Neural cell (in vitro differentiated cells): ENCODE measurements at regions not wholly inside any gene's neighbourhood (a gene's known extent, or its start where the extent isn't known, plus 50 kb on each side); places are given as distances from the start of the nearest gene placed in this dataset.

Experiments
- H2AFZ ChIP-seq: fragments of 200-600, 300-800 bp; sonication (generic), shearing (Covaris generic); 2 replicates; pipeline ENCODE4 v1.6.0; 2014; ENCODE audit warnings: low read depth, mild to moderate bottlenecking, antibody characterized with exemption, low read length, moderate library complexity
- H3F3A ChIP-seq: fragments of 200-600 bp; shearing (Covaris generic); 2 replicates; pipeline ENCODE4 v1.6.1; 2016; ENCODE audit warnings: mild to moderate bottlenecking, moderate library complexity, mixed read lengths, antibody characterized with exemption, low read length; ENCODE audit not compliant: insufficient read depth, poor library complexity, severe bottlenecking
- H3K27ac ChIP-seq: fragments of 200-600, 300-800 bp; sonication (generic), shearing (Covaris generic); 2 replicates; pipeline ENCODE4 v1.5.1; 2014; ENCODE audit warnings: mild to moderate bottlenecking, low read length, moderate library complexity
- H3K27me3 ChIP-seq: fragments of 300-800, 200-600 bp; sonication (generic), shearing (Covaris generic); 2 replicates; pipeline ENCODE4 v1.6.0; 2014; ENCODE audit warnings: mild to moderate bottlenecking, low read depth, low read length, moderate library complexity; ENCODE audit not compliant: insufficient read depth
- H3K36me3 ChIP-seq: fragments of 300-800, 200-600 bp; sonication (generic), shearing (Covaris generic); 2 replicates; pipeline ENCODE4 v1.5.1; 2014; ENCODE audit warnings: mild to moderate bottlenecking, antibody characterized with exemption, low read length, moderate library complexity; ENCODE audit not compliant: insufficient read depth
- H3K4me2 ChIP-seq: fragments of 300-800, 200-600 bp; sonication (generic), shearing (Covaris generic); 2 replicates; pipeline ENCODE4 v1.6.0; 2014; ENCODE audit warnings: mild to moderate bottlenecking, low read length
- H3K4me3 ChIP-seq: fragments of 300-800, 200-600 bp; sonication (generic), shearing (Covaris generic); 2 replicates; pipeline ENCODE4 v1.5.1; 2014; ENCODE audit warnings: mild to moderate bottlenecking, low read length, moderate library complexity
- H3K79me2 ChIP-seq: fragments of 200-600 bp; shearing (Covaris generic); replicated peaks from 2 replicates; pipeline ENCODE4 v1.6.0; 2014; ENCODE audit warnings: mild to moderate bottlenecking, low read length, moderate library complexity; ENCODE audit not compliant: insufficient read depth
- H3K9ac ChIP-seq: fragments of 300-800, 200-600 bp; sonication (generic), shearing (Covaris generic); 2 replicates; pipeline ENCODE4 v1.6.1; 2016; ENCODE audit warnings: mild to moderate bottlenecking, low read length, mixed read lengths
- H3K9me2 ChIP-seq: fragments of 200-600 bp; shearing (Covaris generic); 2 replicates; pipeline ENCODE4 v1.6.1; 2016; ENCODE audit warnings: mild to moderate bottlenecking, low read length, mixed read lengths; ENCODE audit not compliant: insufficient read depth
- H3K9me3 ChIP-seq: fragments of 200-600, 300-800 bp; sonication (generic), shearing (Covaris generic); 2 replicates; pipeline ENCODE4 v1.6.1; 2016; ENCODE audit warnings: mild to moderate bottlenecking, mixed run types, low read length, moderate library complexity, mixed read lengths
- H4K20me1 ChIP-seq: fragments of 200-600 bp; shearing (Covaris generic); 2 replicates; pipeline ENCODE4 v1.6.1; 2016; ENCODE audit warnings: mild to moderate bottlenecking, mixed run types; ENCODE audit not compliant: insufficient read depth
- EP300 ChIP-seq: fragments of 450-650 bp; conservative IDR thresholded peaks from 2 replicates; pipeline ENCODE4 v1.6.1; 2014; ENCODE audit warnings: antibody characterized with exemption, mild to moderate bottlenecking, moderate library complexity; ENCODE audit not compliant: poor library complexity, severe bottlenecking
- EZH2 ChIP-seq: fragments of 200-600, 300-800 bp; shearing (Covaris generic), sonication (generic); IDR thresholded peaks from 2 replicates; pipeline ENCODE4 v1.6.1; 2014; ENCODE audit warnings: antibody characterized with exemption, low read length, borderline replicate concordance, mild to moderate bottlenecking; ENCODE audit not compliant: insufficient read depth, poor library complexity, severe bottlenecking
- MXI1 ChIP-seq: fragments of 450-650 bp; conservative IDR thresholded peaks from 2 replicates; pipeline ENCODE4 v1.6.1; 2014; ENCODE audit warnings: antibody characterized with exemption, mild to moderate bottlenecking; ENCODE audit not compliant: poor library complexity, severe bottlenecking
- POLR2AphosphoS5 ChIP-seq: IDR thresholded peaks from 2 replicates; pipeline ENCODE4 v1.6.1; 2012
- RAD21 ChIP-seq: fragments of 450-650 bp; conservative IDR thresholded peaks from 2 replicates; pipeline ENCODE4 v1.6.1; 2014; ENCODE audit warnings: antibody characterized with exemption, mild to moderate bottlenecking, moderate library complexity
- REST ChIP-seq: IDR thresholded peaks from 2 replicates; pipeline ENCODE4 v1.6.1; 2012; ENCODE audit warnings: borderline replicate concordance
- SMC3 ChIP-seq: fragments of 450-650 bp; conservative IDR thresholded peaks from 2 replicates; pipeline ENCODE4 v1.6.1; 2014; ENCODE audit warnings: antibody characterized with exemption, mild to moderate bottlenecking, moderate library complexity; ENCODE audit not compliant: poor library complexity
- TAF1 ChIP-seq: IDR thresholded peaks from 2 replicates; pipeline ENCODE4 v1.6.1; 2012; ENCODE audit warnings: low read depth
- TF ChIP-seq, protein P1 (sequence below): fragments of 450-650 bp; IDR thresholded peaks from 2 replicates; pipeline ENCODE4 v1.5.1; 2014; ENCODE audit warnings: antibody characterized with exemption, mild to moderate bottlenecking, moderate library complexity; ENCODE audit not compliant: poor library complexity, severe bottlenecking

GRCh38 chr1:94608142-94608851, 66.7 kb upstream of the F3 start:
- Histone ChIP-seq H3K9ac (no peak overlapping the region), H3K9me3 (no peaks in the 10 kb centered on the region), H3K9me2 (no peaks in the 10 kb centered on the region), H3F3A (no peaks in the 10 kb centered on the region), H2AFZ (no peak overlapping the region), H3K27me3 (no peaks in the 10 kb centered on the region), H3K36me3 (no peaks in the 10 kb centered on the region), H3K79me2 (no peaks in the 10 kb centered on the region), H3K4me3 (no peak overlapping the region), H3K27ac (no peak overlapping the region), H4K20me1 (no peaks in the 10 kb centered on the region), H3K4me2 (no peak overlapping the region)
- no peak for TF ChIP-seq TAF1
- TF ChIP-seq EP300: no peak
- no peak for TF ChIP-seq MXI1
- no peak for TF ChIP-seq EZH2
- TF ChIP-seq RAD21: no peak
- no peak for TF ChIP-seq POLR2AphosphoS5
- TF ChIP-seq, protein P1, sequence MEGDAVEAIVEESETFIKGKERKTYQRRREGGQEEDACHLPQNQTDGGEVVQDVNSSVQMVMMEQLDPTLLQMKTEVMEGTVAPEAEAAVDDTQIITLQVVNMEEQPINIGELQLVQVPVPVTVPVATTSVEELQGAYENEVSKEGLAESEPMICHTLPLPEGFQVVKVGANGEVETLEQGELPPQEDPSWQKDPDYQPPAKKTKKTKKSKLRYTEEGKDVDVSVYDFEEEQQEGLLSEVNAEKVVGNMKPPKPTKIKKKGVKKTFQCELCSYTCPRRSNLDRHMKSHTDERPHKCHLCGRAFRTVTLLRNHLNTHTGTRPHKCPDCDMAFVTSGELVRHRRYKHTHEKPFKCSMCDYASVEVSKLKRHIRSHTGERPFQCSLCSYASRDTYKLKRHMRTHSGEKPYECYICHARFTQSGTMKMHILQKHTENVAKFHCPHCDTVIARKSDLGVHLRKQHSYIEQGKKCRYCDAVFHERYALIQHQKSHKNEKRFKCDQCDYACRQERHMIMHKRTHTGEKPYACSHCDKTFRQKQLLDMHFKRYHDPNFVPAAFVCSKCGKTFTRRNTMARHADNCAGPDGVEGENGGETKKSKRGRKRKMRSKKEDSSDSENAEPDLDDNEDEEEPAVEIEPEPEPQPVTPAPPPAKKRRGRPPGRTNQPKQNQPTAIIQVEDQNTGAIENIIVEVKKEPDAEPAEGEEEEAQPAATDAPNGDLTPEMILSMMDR: no peak
- TF ChIP-seq SMC3: no peak
- TF ChIP-seq REST: no peak

GRCh38 chr1:94607398-94607797, 65.8 kb upstream of the F3 start:
- Histone ChIP-seq H3F3A (no peaks in the 10 kb centered on the region), H2AFZ (no peak overlapping the region), H3K9ac (no peak overlapping the region), H3K27ac (no peak overlapping the region), H3K9me2 (no peaks in the 10 kb centered on the region), H3K27me3 (no peaks in the 10 kb centered on the region), H3K9me3 (no peaks in the 10 kb centered on the region), H3K4me3 (no peak overlapping the region), H3K4me2 (no peak overlapping the region), H4K20me1 (no peaks in the 10 kb centered on the region), H3K79me2 (no peaks in the 10 kb centered on the region), H3K36me3 (no peaks in the 10 kb centered on the region)
- TF ChIP-seq, protein P1: no peak
- TF ChIP-seq MXI1 (no peak), EZH2 (no peak), RAD21 (no peak), EP300 (no peak), SMC3 (no peak), POLR2AphosphoS5 (no peak), TAF1 (no peak)
